Endodermal cell (in vitro differentiated cells): ENCODE measurements at regions not wholly inside any gene's neighbourhood (a gene's known extent, or its start where the extent isn't known, plus 50 kb on each side); places are given as distances from the start of the nearest gene placed in this dataset.

Experiments used
- DNase-seq: peaks from one replicate; pipeline ENCODE4 v3.0.0-alpha.2; 2017
- H3K27ac ChIP-seq: 2 replicates; pipeline ENCODE4 v1.5.1; 2013; ENCODE audit warnings: mild to moderate bottlenecking, low read depth, low read length, moderate library complexity
- H3K27me3 ChIP-seq: 2 replicates; pipeline ENCODE4 v1.6.1; 2013; ENCODE audit warnings: mild to moderate bottlenecking, low read length, moderate library complexity; ENCODE audit not compliant: insufficient read depth, control insufficient read depth, poor library complexity, severe bottlenecking
- H3K36me3 ChIP-seq: 2 replicates; pipeline ENCODE4 v1.7.0; 2013; ENCODE audit warnings: mild to moderate bottlenecking, low read length, moderate library complexity; ENCODE audit not compliant: control insufficient read depth, insufficient read depth
- H3K4me1 ChIP-seq: one replicate; pipeline ENCODE4 v1.7.0; 2013; ENCODE audit warnings: low read length; ENCODE audit not compliant: control insufficient read depth, insufficient read depth
- H3K4me3 ChIP-seq: 2 replicates; pipeline ENCODE4 v1.5.1; 2013; ENCODE audit warnings: mild to moderate bottlenecking, low read length, moderate library complexity
- H3K9ac ChIP-seq: 2 replicates; pipeline ENCODE4 v1.6.1; 2013; ENCODE audit warnings: mild to moderate bottlenecking, low read length, moderate library complexity; ENCODE audit not compliant: poor library complexity, severe bottlenecking; ENCODE audit errors: extremely low read depth
- H3K9me3 ChIP-seq: 2 replicates; pipeline ENCODE4 v1.6.1; 2013; ENCODE audit warnings: mild to moderate bottlenecking, low read length, moderate library complexity; ENCODE audit not compliant: control insufficient read depth
- H3K27ac Mint-ChIP-seq: 2 replicates; pipeline ENCODE4 v1.8.0; 2020; ENCODE audit warnings: mixed read lengths
- H3K27me3 Mint-ChIP-seq: 2 replicates; pipeline ENCODE4 v1.8.0; 2021; ENCODE audit warnings: mild to moderate bottlenecking, mixed read lengths; ENCODE audit not compliant: insufficient read depth
- H3K36me3 Mint-ChIP-seq: 2 replicates; pipeline ENCODE4 v1.8.0; 2020; ENCODE audit warnings: low read depth, mixed read lengths
- H3K4me1 Mint-ChIP-seq: 2 replicates; pipeline ENCODE4 v1.8.0; 2020; ENCODE audit warnings: mixed read lengths
- H3K4me3 Mint-ChIP-seq: 2 replicates; pipeline ENCODE4 v1.8.0; 2020; ENCODE audit warnings: mild to moderate bottlenecking, moderate library complexity, mixed read lengths
- H3K9me3 Mint-ChIP-seq: 2 replicates; pipeline ENCODE4 v1.8.0; 2020; ENCODE audit warnings: mild to moderate bottlenecking, mixed read lengths
- CTCF ChIP-seq: fragments of 200-600 bp; sonication (generic); conservative IDR thresholded peaks from 2 replicates; pipeline ENCODE4 v1.5.0; 2021; ENCODE audit warnings: antibody characterized with exemption, mild to moderate bottlenecking
- WGBS, 2 experiments: methylation state at CpG; one replicate each; pipeline versions ENCODE4 v1.1.5 to v1.1.7; 2013; ENCODE audit warnings: missing lambda C conversion rate in 2 of 2, mixed read lengths in 1 of 2; ENCODE audit not compliant: insufficient coverage in 1 of 2, insufficient read length in 1 of 2; 5-methylcytosine and 5-hydroxymethylcytosine counted together

- Histone ChIP-seq H3K9me3 (peaks cover 8% of the 10 kb centered on the region), H3K4me1 (no peaks in the 10 kb centered on the region), H3K36me3 (no peaks in the 10 kb centered on the region), H3K27ac (no peak overlapping the region), H3K9ac (no peak overlapping the region), H3K4me3 (no peak overlapping the region), H3K27me3 (no peaks in the 10 kb centered on the region)
- H3K4me3 Mint-ChIP-seq: no peak overlapping the region
- no peaks in the 10 kb centered on the region for H3K9me3 Mint-ChIP-seq
- no peaks in the 10 kb centered on the region for H3K4me1 Mint-ChIP-seq
- H3K27ac Mint-ChIP-seq: no peak overlapping the region
- no peaks in the 10 kb centered on the region for H3K36me3 Mint-ChIP-seq
- H3K27me3 Mint-ChIP-seq: peaks cover 25% of the 10 kb centered on the region
- TF ChIP-seq CTCF: no peak
- 90 to 91% methylated on average over 2 to 5 of the region's 5 CpGs for WGBS, 2 experiments
- no peak for DNase-seq
These were observed 72.5 kb upstream of the NEO1 start for GRCh38 chr15:72979791-72980190.

GRCh38 chr15:72979308-72979707 lies 73.0 kb upstream of the NEO1 start:
- Histone ChIP-seq H3K27me3 (no peaks in the 10 kb centered on the region), H3K4me3 (no peak overlapping the region), H3K27ac (no peak overlapping the region), H3K9me3 (peaks cover 4% of the 10 kb centered on the region), H3K4me1 (no peaks in the 10 kb centered on the region), H3K36me3 (no peaks in the 10 kb centered on the region), H3K9ac (no peak overlapping the region)
- WGBS, 2 experiments: 60% methylated on average over 1 to 4 of the region's 5 CpGs
- Mint-ChIP-seq H3K27me3 (peaks cover 23% of the 10 kb centered on the region), H3K36me3 (no peaks in the 10 kb centered on the region), H3K27ac (no peak overlapping the region), H3K4me3 (no peak overlapping the region), H3K9me3 (no peaks in the 10 kb centered on the region), H3K4me1 (no peaks in the 10 kb centered on the region)
- DNase-seq: no peak
- no peak for TF ChIP-seq CTCF

- H3K27me3 ChIP-seq: no peaks in the 10 kb centered on the region
- Mint-ChIP-seq H3K4me3 (no peak overlapping the region), H3K9me3 (no peaks in the 10 kb centered on the region), H3K36me3 (no peaks in the 10 kb centered on the region), H3K4me1 (no peaks in the 10 kb centered on the region), H3K27me3 (peaks cover 14% of the 10 kb centered on the region), H3K27ac (no peak overlapping the region)
- no peak overlapping the region for H3K4me3 ChIP-seq
- 87 to 96% methylated on average over 4 to 5 of the region's 5 CpGs for WGBS, 2 experiments
- no peak for DNase-seq
- H3K9ac ChIP-seq: no peak overlapping the region
- no peaks in the 10 kb centered on the region for H3K9me3 ChIP-seq
- TF ChIP-seq CTCF: no peak
- no peaks in the 10 kb centered on the region for H3K36me3 ChIP-seq
- no peaks in the 10 kb centered on the region for H3K4me1 ChIP-seq
- H3K27ac ChIP-seq: no peak overlapping the region
These were observed 74.0 kb upstream of the NEO1 start for GRCh38 chr15:72978223-72978622.
